HEK293T (cell line): ENCODE measurements at regions not wholly inside any gene's neighbourhood (a gene's known extent, or its start where the extent isn't known, plus 50 kb on each side); places are given as distances from the start of the nearest gene placed in this dataset.

ENCODE experiments used
- ARNT ChIP-seq: fragments of 450-650 bp; IDR thresholded peaks from 2 replicates; pipeline ENCODE4 v1.6.1; 2017; ENCODE audit warnings: mild to moderate bottlenecking
- CTBP1 ChIP-seq: fragments of 450-650 bp; IDR thresholded peaks from 2 replicates; pipeline ENCODE4 v1.6.1; 2016; ENCODE audit warnings: borderline replicate concordance
- ELF4 ChIP-seq: fragments of 450-650 bp; IDR thresholded peaks from 2 replicates; pipeline ENCODE4 v1.6.1; 2017; ENCODE audit warnings: antibody characterized with exemption
- FOXA1 ChIP-seq: fragments of 450-650 bp; IDR thresholded peaks from 2 replicates; pipeline ENCODE4 v1.6.1; 2016; ENCODE audit warnings: mild to moderate bottlenecking
- FOXM1 ChIP-seq: fragments of 450-650 bp; IDR thresholded peaks from 2 replicates; pipeline ENCODE4 v1.6.1; 2017; ENCODE audit warnings: mild to moderate bottlenecking, borderline replicate concordance
- TARDBP ChIP-seq: fragments of 450-650 bp; IDR thresholded peaks from 2 replicates; pipeline ENCODE4 v1.6.1; 2016
- ZNF384 ChIP-seq: fragments of 450-650 bp; IDR thresholded peaks from 2 replicates; pipeline ENCODE4 v1.6.1; 2016
- TF ChIP-seq, protein P1 (sequence below): fragments of 450-650 bp; IDR thresholded peaks from 2 replicates; pipeline ENCODE4 v1.6.1; 2016

DNA sequence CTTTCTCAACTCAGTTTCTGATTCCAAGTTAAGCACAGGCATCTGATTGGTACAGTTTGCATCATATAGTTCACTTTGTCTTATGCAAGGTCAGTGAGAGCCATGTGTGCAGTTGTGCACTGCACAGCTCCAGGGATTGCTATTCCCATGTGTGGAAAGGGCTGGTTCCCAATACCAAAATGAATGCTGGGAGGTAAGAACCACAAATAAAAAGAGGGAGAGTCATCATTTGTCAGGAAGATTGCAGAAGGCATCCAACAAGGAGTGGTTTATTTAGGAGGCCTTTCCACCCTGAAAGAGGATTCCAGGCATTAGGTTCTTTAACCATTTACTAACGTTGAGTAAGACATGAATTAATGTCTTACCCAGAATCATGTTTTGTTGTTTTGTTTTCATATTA is 141.2 kb upstream of the ST6GAL2 start:
- no peak for TF ChIP-seq CTBP1
- no peak for TF ChIP-seq ARNT
- TF ChIP-seq, protein P1, sequence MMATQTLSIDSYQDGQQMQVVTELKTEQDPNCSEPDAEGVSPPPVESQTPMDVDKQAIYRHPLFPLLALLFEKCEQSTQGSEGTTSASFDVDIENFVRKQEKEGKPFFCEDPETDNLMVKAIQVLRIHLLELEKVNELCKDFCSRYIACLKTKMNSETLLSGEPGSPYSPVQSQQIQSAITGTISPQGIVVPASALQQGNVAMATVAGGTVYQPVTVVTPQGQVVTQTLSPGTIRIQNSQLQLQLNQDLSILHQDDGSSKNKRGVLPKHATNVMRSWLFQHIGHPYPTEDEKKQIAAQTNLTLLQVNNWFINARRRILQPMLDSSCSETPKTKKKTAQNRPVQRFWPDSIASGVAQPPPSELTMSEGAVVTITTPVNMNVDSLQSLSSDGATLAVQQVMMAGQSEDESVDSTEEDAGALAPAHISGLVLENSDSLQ, result no peak
- no peak for TF ChIP-seq FOXM1
- no peak for TF ChIP-seq ZNF384
- TF ChIP-seq TARDBP, result no peak
- TF ChIP-seq FOXA1, result no peak
- TF ChIP-seq ELF4, result no peak
